ENCODE measurements at regions not wholly inside any gene's neighbourhood (a gene's known extent, or its start where the extent isn't known, plus 50 kb on each side); places are given as distances from the start of the nearest gene placed in this dataset.
"Not testable (repeated sequence)": the region's sequence is repeated elsewhere in the genome, so short reads cannot be mapped to it uniquely, and the experiment has no call there.

DNA sequence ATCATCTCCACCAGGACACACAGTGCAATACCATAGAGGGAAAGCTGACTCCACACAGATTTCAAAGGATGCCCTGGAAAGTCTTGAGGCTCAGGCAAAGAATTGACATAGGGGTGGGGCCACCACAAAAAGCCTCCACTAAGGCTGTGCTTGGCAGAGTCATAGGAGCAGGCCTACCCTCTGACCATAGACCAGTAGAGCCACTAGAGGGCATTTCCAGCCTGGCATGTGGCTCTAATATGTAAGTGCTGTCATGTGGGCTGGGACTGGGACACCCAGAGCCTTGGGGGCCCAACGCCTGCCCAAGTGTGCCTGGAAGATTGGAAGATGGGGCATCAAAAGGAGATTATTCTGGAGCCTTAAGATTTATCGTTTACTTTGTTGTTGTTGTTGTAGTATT lies 726.0 kb downstream of the DNAH5 start:
- peak; percentile 25 for DNase-seq (ENCODE audit: low spot score)

DNA sequence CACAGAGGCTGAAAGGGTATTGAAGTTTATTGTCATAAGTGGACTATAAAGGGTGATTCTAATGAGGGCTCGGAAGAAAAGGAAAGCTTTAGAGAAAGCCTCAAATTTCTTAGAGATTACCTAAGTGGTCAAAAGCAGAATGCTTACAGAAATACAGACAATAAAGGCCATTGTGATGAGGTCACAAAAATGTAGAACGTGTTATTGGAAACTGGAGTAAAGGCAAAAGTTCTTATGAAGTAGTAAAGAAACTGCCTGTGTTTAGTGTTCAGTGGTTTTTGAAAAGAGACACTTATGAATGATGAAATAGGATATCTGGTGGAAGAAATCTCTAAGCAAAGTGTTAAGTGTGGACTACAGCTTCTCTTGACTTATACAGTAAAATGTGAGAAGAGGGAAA lies 726.9 kb downstream of the DNAH5 start:
- no peak for DNase-seq (ENCODE audit: low spot score)

DNA sequence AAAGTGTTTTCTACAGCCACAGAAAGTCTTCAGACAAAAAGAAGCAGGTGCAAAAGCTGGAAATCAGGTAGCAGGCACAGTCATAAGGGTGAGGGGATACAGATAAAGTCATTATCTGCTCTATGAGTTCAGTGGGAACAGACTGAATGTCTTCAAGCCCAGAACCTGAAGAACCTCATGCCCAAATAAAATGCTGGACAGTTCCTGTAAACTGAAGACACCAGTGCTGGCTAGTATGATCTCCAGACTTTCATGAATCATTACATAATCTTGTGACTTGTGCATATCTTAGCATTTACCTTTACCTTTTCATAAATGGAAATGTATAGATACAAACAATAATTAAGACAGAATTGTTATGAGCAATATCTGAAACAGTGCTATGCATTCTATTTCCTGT lies 728.7 kb downstream of the DNAH5 start:
- DNase-seq (ENCODE audit: low spot score) = no peak

DNA sequence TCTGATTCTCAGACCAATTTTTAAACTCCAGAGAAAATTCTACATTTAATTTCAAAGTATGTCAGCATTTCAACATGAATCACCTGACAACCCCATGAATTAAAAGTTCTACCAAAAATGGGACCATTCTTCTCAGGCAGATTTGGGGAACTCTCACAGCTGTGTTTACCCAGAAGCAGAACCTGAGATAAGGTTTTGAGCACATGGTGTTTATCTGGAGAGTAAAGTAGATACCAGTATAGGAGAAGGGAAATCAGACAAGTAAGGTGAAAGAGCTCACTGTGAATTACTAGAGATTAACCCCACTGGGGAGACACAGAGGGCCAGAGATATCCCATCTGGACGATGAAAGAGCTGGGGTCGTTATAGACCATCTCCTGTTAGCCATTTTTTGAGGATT lies 729.1 kb downstream of the DNAH5 start:
- DNase-seq (ENCODE audit: low spot score) = no peak

DNA sequence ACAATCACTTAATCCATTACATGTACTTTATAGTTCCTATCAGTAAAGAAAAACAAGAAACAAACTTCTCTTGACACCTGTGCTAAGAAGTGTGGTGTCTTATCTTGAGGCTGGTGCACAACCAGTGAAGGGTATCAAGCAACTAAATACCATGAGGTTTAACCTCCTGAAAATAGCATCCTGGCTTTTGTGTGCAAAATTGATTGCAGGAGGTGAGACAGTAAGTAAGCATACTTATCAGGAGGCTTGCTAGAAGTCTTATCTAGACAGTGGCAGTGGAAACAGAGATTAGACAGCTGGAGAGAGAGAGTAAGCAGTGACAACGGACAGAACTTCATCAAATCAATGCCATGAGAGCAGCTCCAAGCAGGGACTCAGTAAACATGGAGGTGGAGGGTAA lies 730.3 kb downstream of the DNAH5 start:
- DNase-seq (ENCODE audit: low spot score) = no peak

DNA sequence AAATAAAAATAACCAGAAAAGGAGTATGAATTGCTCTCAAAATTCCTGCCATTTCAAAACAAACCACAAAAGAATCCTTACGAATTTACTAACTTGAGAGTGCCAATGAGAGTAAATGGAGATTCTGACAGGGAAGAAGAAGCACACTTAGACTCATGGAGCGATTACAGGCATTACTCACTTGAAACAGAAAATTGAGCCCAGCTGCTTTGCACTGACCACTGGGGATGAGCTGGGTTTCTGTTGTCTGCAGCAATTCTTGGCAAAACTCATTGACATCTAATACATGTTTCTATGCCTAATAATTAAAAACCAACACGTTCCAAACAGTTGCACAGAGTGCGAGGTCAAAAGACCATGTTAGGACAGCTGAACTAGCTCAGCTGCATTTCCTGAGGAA lies 731.6 kb downstream of the DNAH5 start:
- no peak for DNase-seq (ENCODE audit: low spot score)

DNA sequence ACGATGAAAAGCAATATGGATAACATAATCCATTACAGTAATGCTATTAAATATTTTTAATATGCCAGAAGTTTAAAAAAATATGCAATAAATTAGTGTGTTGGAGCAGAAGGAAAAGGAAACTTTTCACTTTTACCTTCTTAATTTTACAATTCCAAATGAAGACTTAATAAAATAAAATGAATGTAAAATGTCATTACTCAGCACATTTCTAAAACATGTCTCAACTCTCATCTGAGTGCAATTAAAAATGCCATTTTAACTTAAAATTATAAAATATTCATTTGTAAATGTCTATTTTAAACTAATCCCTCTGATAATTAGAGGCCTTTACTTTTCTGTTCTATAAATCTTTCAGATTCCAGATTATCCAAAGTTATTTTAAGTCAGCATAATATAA lies 733.4 kb downstream of the DNAH5 start:
- DNase-seq (ENCODE audit: low spot score) = no peak

DNA sequence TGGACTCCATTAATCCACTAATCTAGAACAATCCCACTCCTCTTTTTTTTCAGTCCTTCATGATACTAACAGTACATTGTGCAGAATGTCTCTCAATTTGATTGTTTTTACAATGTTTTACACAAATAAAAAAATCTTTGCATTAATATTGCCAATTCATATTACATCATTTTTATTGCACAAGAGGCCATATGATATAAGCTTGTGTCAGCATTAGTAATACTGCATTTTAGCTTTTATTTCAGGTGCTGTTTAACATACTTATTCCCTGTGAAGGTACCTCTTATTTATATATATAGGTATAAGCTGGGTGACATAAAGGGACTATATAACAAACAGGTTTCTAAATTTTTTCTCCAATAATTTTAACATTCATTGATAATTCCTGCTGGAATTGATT lies 737.4 kb downstream of the DNAH5 start:
- DNase-seq (ENCODE audit: low spot score) = no peak

DNA sequence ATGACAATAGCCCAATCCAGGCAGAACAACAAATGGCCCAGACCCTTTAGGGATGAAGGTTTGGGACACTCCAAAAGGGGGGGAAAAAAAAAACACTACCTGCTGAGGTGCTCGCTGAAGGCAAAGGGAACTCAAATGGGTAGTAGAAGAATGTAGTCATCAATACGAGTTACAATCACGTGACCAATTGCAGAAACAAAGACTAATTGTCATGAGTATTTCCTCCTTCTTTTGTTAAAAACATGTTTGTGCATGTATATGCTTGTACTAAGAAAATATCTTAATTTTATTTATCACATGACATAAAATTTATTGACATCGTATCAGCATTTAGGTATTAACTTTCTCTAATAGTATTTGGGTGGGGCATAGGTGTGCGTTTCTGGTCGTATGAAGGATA lies 743.5 kb downstream of the DNAH5 start:
- DNase-seq (ENCODE audit: low spot score) = no peak

DNA sequence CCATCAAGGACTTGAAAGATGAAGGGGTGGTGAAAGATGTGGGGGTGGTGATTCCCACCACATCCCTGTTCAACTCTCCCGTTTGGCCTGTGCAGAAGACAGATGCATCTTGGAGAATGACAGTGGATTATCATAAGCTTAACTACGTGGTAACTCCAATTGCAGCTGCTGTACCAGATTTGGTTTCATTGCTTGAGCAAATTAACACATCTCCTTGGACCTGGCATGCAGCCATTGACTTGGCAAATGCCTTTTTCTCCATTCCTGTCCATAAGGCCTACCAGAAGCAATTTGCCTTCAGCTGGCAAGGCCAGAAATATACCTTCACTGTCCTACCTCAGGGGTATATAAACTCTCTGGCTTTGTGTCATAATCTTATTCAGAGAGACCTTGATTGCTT lies 746.3 kb downstream of the DNAH5 start:
- DNase-seq (ENCODE audit: low spot score) = not testable (repeated sequence)

DNA sequence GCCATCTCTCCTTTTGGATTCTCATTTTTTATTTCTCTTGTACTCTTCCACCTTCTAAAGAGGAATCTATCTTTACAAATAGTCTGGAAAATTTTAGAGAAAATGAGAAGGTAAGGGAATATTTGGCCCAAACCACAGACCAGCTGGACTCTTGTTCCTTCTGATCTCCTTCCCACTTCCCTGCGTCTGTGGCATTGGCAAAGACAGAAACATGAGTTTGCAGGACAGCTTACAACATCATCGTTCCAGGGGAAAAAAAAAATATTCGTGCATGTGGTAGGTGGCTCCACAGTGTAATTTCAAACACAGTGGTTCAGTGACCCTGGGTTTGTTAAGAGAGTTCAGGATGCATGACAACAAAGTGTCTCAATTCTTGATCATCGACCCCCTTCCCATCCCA lies 755.0 kb downstream of the DNAH5 start:
- DNase-seq (ENCODE audit: low spot score) = no peak

DNA sequence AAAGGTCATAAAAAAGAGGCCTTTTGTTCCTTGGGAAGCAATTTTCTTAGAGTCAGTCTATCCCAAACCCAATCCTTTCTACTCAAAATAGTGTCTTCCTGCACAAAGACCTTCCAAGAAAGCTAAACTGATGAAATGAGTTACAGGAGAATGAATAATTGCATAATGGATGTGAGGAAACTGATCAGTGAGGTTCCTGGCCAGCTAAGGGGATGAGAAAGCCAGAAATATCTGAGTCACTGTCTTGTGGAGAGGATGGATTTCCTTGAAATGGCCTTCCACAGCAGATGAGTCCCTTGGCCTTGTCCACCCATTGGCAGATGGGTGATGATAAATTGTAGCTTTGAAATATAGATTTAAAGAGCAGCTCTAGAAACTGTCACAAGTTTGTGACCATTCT lies 756.1 kb downstream of the DNAH5 start:
- DNase-seq (ENCODE audit: low spot score) = no peak

DNA sequence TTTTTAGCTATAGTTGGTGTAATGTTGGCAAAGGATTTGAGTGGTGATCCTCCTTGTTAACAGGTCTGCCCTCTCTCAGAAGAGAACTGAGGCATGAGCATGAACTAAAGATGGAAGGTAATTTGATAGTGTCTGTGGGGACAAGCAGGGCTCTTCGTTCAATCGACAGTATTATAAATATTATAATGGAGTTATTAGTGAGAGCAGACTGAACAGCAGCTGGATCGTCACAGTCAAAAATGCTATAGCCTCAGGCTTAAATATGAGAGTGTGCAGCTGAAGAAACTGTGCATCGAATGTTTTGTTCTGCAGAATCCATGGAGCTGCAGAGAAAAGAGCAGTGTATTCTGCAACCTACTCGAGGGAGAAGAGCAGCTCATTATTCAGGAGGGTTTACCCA lies 757.3 kb downstream of the DNAH5 start:
- DNase-seq (ENCODE audit: low spot score) = no peak

DNA sequence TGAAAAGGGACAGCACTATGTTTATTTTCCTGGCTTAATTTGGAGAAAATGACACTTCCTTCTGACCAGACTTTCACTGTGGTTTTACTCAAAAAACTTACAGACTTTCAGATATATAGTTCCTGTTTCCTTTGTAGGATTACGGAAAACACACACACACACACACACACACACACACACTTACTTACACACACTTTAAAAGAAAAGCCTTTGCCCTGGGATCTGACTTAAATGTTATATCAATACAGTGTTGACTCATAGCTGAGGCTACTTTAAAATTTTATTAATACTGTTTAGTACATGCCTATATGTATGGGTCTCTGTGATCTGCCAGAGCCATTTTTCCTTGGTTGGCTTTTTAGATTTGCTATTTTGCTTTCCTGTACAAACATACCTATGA lies 758.3 kb downstream of the DNAH5 start:
- no peak for DNase-seq (ENCODE audit: low spot score)

DNA sequence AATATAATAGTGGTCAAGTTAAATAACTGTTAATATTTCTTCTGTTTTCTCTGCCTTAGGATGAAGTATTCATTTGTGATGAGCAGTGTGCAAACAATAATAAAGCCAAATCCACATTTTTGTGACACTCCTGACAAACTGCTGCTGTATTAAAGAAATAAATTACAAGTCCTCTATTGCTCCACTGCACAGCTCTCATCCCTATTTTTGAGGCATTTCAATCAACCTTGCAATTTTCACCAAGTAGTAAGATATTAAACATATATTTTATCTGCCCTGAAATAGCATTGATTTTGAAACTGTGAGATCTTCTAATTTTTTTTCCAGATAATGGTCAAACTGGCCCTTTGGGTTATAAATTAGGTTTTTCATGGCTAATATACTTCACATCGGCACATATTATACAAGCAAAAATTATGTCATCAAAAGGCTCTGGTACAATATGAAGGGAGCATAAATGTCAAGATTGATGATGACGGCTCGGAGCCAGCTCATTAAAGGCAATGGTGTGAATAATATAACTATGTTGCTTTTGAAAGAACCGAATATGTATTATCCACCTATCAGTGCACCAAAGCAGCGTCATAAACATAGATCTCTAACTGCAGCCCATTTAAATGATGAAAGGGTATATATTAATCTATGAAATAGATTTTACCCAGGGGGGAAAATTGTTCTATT lies 764.9 kb downstream of the DNAH5 start:
- no peak for DNase-seq (ENCODE audit: low spot score)

DNA sequence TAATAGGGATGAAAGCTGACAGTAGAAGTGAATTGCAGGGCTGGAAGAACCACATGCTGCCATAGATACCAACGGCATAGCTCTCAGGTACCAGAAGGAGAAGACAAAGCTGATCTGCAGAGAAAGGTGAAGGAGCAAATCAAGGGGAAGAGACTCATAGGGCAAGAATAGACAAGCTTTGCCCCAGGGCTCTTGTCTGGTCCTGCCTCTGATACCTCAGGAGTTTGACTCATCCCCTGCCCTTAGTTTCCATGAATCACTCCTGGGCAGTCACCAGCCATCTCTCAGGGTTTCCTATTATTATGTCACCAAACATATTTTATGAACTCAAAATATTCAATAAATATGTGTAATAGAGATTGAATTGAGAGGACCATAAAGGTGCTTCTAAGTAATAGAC lies 800.9 kb downstream of the DNAH5 start:
- no peak for DNase-seq (ENCODE audit: low spot score)

DNA sequence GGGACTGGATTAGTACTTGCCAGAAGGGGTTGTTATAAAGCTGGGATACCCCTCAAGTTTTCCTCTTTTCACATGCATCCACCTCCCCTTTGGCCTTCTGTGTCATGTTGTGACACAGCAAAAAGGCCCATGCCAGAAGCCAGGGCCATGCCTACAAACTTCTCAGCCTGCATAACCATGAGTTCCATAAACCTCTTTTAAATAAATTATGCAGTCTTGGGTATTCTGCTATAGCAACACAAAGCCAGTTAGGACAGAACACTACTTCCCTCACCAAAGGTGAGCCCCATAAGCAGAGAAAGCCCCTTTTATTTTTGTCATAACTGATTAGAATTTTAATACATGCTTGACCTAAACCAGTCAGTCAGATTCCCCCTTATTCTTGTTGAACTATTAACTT lies 801.3 kb downstream of the DNAH5 start:
- DNase-seq (ENCODE audit: low spot score) = no peak

DNA sequence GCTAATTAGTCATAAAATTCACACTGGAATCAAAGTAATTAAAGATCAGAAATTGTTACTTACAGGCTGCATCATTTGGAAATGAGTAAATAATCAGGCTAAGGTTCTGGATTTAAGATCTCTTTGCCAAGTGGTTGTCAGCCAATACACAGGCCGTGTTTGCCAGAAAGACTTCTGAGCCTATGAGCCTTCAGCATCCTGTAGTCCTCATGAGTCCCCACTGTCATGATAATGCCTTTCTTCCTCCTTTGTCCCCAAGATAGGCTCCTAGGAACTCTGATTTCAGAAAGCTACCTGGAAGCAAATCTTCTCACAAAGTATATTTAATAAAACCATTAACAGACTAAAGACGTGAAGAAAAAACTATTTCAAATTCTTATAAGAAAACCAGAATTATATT lies 810.5 kb downstream of the DNAH5 start:
- no peak for DNase-seq (ENCODE audit: low spot score)

DNA sequence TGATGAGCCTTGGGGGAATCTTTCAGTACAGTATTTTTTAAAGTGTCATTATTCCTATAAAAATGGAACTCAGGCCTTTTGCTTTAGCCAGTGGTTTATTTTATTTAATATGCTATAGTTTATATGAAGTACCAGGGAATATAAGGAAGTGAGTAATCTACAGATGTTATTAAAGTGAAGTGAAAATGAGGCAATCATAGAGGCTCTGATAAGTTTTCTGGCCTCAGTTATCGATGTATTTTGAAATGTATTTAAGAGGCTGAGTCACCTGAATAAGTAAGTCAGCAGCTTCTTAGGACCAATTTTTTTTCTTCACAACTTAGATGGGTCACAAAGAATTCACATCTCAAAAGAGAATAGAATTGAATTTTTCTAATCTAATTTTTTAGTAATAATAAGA lies 829.0 kb downstream of the DNAH5 start:
- no peak for DNase-seq (ENCODE audit: low spot score)

DNA sequence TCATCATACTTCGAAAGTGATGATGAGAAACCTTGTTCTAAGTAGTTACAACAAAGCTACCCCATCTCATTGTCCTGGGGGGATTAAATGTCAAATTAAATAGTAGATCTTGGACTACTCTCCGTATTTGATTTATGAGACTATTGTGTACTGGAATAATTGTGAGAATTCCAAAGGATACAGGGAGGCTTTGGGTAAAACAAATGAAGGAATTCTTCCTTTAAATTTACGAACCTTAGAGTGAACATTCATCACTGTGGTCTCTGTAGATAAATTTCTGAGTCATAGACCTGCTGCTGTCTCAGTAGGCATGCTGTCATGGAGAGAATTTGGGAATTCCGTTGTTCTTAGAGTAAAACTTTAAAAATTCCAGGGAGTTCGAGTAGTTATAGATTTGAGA lies 836.2 kb downstream of the DNAH5 start:
- no peak for DNase-seq (ENCODE audit: low spot score)

DNA sequence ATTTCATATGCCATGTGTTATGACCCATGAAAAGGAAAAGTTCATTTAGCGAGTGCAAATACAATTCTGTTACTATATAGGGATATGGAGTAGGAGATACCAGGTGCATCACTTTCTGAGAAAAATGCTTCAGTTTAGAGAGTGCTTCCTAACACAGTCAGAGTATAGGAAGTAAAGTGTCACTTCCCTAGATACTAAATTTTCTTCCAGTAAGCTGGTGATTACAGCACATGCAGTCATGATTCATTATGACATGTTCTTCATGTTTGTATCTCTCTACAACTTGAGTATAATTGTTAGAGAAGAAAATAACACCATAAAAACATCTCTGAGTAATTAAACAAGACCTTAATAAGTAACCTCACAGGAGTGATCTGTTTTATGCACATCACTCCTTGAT lies 837.0 kb downstream of the DNAH5 start:
- DNase-seq (ENCODE audit: low spot score) = no peak

DNA sequence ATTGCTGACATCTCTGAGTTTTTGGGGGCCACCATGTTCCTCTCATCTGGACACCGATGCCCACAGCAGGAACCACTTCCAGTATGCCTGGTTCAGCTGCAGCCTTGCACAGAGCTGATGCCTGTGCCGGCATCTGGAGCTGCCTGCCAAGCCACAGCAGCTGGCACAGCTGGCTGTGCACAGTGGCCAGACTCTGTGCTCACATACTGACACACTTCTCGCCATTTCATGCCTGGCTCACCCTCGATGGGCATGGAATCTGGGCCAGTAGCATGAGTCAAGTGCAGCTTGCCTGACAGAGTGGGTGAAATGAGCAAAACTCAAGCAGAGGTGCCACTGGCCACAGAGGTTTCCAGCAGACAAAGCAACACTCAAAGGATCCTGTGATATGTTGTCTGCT lies 863.4 kb downstream of the DNAH5 start:
- no peak for DNase-seq (ENCODE audit: low spot score)

DNA sequence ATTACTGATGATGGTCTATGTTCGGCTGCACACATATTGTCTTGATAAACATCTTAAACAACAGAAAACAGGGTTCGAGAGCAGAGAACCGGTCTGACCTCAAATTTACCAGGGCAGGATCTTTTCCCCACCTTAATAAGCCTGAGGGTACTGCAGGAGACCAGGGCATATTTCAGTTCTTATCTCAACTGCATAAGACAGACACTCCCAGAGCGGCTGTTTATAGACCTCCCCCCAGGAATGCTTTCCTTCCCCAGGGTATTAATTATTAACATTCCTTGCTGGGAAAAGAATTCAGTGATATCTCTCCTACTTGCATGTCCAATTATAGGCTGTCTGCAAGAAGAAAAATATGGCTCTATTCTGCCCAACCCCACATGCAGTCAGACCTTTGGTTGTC lies 871.6 kb downstream of the DNAH5 start:
- DNase-seq (ENCODE audit: low spot score) = not testable (repeated sequence)

DNA sequence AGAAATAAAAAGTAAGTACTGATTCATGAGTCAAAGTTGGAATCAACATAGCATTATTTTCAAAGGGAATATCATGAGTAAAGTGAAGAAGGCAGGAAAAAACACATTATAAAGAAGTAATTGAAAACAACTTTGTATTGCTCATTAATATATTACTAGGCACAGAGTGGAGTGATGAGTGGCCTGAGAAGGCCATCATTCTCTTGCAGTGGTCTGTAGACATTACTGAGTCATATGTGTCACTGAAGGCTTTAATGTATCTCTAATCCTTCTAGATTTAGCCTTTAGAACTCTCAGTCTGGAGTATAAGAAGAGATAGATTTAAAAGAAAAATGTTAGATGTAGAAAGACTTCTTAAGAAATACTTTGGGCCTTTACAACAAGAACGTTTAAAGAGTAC lies 881.4 kb downstream of the DNAH5 start:
- no peak for DNase-seq (ENCODE audit: low spot score)
